ENCODE measurements at regions not wholly inside any gene's neighbourhood (a gene's known extent, or its start where the extent isn't known, plus 50 kb on each side); places are given as distances from the start of the nearest gene placed in this dataset.

DNA sequence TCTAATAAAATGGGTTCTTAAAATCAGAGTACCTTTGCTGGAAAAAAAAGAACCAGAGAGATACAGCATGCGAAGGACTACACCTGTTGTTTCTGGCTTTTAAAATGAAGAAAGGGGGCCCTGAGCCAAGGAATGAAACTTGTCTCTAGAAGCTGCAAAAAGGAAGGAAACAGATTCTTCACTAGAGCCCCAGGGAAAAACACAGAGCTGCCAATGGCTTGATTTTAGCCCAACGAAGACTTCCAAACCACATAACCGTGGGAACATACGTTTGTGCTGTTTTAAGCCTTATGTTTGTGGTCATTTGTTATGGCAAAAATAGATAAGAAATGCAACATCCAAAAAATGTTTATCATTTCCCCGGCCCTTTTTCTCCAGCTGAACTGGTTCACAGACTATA is 780.0 kb downstream of the SORCS1 start:
- Histone ChIP-seq H3K79me2 (ENCODE audit: control insufficient read depth, low read length) (no peaks in the 10 kb centered on the region), H3K4me3 (ENCODE audit: low read length) (no peak overlapping the region), H3K9me3 (ENCODE audit: control insufficient read depth, insufficient read depth, low read length) (no peaks in the 10 kb centered on the region; the same call in 1 of the 2 replicates), H3K4me1 (ENCODE audit: control insufficient read depth, low read length) (no peaks in the 10 kb centered on the region), H4K20me1 (ENCODE audit: control insufficient read depth, insufficient read depth, low read depth, low read length) (no peaks in the 10 kb centered on the region), H3K36me3 (ENCODE audit: control insufficient read depth, low read length) (no peaks in the 10 kb centered on the region), H3K27ac (ENCODE audit: low read depth, low read length) (no peak overlapping the region), H3K9me2 (replicated peaks; ENCODE audit: control insufficient read depth, low read length) (no peaks in the 10 kb centered on the region), H3K27me3 (ENCODE audit: control insufficient read depth, low read length) (no peaks in the 10 kb centered on the region), H3K4me2 (ENCODE audit: low read length) (no peak overlapping the region), H3F3A (ENCODE audit: control insufficient read depth, insufficient read depth) (no peaks in the 10 kb centered on the region)
- TF ChIP-seq, protein P1, sequence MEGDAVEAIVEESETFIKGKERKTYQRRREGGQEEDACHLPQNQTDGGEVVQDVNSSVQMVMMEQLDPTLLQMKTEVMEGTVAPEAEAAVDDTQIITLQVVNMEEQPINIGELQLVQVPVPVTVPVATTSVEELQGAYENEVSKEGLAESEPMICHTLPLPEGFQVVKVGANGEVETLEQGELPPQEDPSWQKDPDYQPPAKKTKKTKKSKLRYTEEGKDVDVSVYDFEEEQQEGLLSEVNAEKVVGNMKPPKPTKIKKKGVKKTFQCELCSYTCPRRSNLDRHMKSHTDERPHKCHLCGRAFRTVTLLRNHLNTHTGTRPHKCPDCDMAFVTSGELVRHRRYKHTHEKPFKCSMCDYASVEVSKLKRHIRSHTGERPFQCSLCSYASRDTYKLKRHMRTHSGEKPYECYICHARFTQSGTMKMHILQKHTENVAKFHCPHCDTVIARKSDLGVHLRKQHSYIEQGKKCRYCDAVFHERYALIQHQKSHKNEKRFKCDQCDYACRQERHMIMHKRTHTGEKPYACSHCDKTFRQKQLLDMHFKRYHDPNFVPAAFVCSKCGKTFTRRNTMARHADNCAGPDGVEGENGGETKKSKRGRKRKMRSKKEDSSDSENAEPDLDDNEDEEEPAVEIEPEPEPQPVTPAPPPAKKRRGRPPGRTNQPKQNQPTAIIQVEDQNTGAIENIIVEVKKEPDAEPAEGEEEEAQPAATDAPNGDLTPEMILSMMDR (IDR thresholded peaks at IDR 0.05; ENCODE audit: low read depth, low read length, poor library complexity, severe bottlenecking): no peak
- TF ChIP-seq EZH2phosphoT487 (IDR thresholded peaks at IDR 0.05; ENCODE audit: borderline replicate concordance, low read length): no peak

DNA sequence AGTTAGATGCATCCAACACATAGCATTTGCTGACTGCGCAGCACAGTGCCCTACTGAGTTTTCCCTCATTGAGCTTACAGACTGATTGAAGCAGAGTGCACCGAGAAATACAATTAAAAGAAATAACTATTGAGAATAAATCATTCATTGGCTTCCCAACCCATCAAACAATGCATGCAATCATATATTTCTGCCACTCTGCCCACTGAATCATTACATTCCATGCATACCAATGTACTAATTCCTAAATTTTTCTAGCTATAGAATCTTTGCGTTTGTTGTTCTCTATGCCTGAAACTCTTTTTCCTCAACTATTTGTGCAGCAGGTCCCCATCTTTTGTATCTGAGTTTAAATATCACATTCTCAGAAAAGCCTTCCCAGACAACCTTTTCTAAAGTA is 783.8 kb downstream of the SORCS1 start:
- Histone ChIP-seq H3F3A (ENCODE audit: control insufficient read depth, insufficient read depth) (no peaks in the 10 kb centered on the region), H3K4me1 (ENCODE audit: control insufficient read depth, low read length) (no peaks in the 10 kb centered on the region), H3K36me3 (ENCODE audit: control insufficient read depth, low read length) (no peaks in the 10 kb centered on the region), H3K4me3 (ENCODE audit: low read length) (no peak overlapping the region), H3K9me3 (ENCODE audit: control insufficient read depth, insufficient read depth, low read length) (no peaks in the 10 kb centered on the region; the same call in 1 of the 2 replicates), H3K79me2 (ENCODE audit: control insufficient read depth, low read length) (no peaks in the 10 kb centered on the region), H4K20me1 (ENCODE audit: control insufficient read depth, insufficient read depth, low read depth, low read length) (no peaks in the 10 kb centered on the region), H3K9me2 (replicated peaks; ENCODE audit: control insufficient read depth, low read length) (no peaks in the 10 kb centered on the region), H3K27me3 (ENCODE audit: control insufficient read depth, low read length) (no peaks in the 10 kb centered on the region), H3K4me2 (ENCODE audit: low read length) (no peak overlapping the region), H3K27ac (ENCODE audit: low read depth, low read length) (no peak overlapping the region)
- TF ChIP-seq EZH2phosphoT487 (IDR thresholded peaks at IDR 0.05; ENCODE audit: borderline replicate concordance, low read length): no peak
- TF ChIP-seq, protein P1 (IDR thresholded peaks at IDR 0.05; ENCODE audit: low read depth, low read length, poor library complexity, severe bottlenecking): no peak

DNA sequence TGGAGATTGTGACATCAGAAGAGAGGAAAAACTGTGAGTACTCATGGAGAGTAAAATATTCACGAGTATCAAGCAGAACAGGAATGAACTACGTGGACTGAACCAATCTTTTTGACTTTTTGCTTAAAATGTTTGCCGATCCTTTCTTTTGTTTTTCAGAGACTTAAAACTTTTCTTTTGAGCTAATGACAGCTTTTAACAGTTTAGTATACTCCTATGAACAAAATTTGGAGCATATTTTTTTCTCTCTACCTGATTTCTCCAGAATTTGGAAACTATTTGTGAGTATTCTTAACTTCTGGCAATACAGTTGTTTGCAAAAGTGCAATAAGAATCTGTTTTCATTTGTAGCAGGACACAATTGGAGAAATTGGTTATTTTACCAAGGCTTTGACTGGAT is 786.3 kb downstream of the SORCS1 start:
- Histone ChIP-seq H3K9me3 (ENCODE audit: control insufficient read depth, insufficient read depth, low read length) (no peaks in the 10 kb centered on the region; the same call in 1 of the 2 replicates), H3K36me3 (ENCODE audit: control insufficient read depth, low read length) (no peaks in the 10 kb centered on the region), H4K20me1 (ENCODE audit: control insufficient read depth, insufficient read depth, low read depth, low read length) (no peaks in the 10 kb centered on the region), H3K4me3 (ENCODE audit: low read length) (no peak overlapping the region), H3F3A (ENCODE audit: control insufficient read depth, insufficient read depth) (no peaks in the 10 kb centered on the region), H3K27me3 (ENCODE audit: control insufficient read depth, low read length) (no peaks in the 10 kb centered on the region), H3K4me1 (ENCODE audit: control insufficient read depth, low read length) (no peaks in the 10 kb centered on the region), H3K27ac (ENCODE audit: low read depth, low read length) (no peak overlapping the region), H3K9me2 (replicated peaks; ENCODE audit: control insufficient read depth, low read length) (no peaks in the 10 kb centered on the region), H3K79me2 (ENCODE audit: control insufficient read depth, low read length) (no peaks in the 10 kb centered on the region), H3K4me2 (ENCODE audit: low read length) (no peak overlapping the region)
- no peak for TF ChIP-seq EZH2phosphoT487 (IDR thresholded peaks at IDR 0.05; ENCODE audit: borderline replicate concordance, low read length)

DNA sequence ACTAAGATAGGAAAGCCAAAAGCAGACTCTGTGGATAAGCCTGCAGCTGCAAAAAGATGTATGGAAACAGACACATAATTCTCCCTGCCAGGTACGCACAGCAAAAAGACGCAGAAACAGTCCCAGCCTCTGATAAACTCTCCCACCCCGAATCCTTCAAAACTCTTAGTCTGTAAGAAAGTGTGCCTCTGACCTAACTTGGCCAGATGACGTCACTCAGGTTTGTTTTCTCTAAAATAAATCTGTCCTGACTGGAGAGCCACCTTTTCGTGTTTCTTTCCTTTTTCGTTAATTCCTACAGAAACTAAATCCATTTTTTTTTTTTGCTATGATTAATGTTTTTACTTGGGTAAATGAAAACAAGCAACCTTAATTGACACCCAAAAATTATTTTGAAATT is 793.8 kb downstream of the SORCS1 start:
- Histone ChIP-seq H3K4me3 (ENCODE audit: low read length) (no peak overlapping the region), H3F3A (ENCODE audit: control insufficient read depth, insufficient read depth) (no peaks in the 10 kb centered on the region), H4K20me1 (ENCODE audit: control insufficient read depth, insufficient read depth, low read depth, low read length) (no peaks in the 10 kb centered on the region), H3K27me3 (ENCODE audit: control insufficient read depth, low read length) (no peaks in the 10 kb centered on the region), H3K79me2 (ENCODE audit: control insufficient read depth, low read length) (no peaks in the 10 kb centered on the region), H3K4me1 (ENCODE audit: control insufficient read depth, low read length) (no peaks in the 10 kb centered on the region), H3K4me2 (ENCODE audit: low read length) (no peak overlapping the region), H3K9me3 (ENCODE audit: control insufficient read depth, insufficient read depth, low read length) (no peaks in the 10 kb centered on the region), H3K36me3 (ENCODE audit: control insufficient read depth, low read length) (no peaks in the 10 kb centered on the region), H3K27ac (ENCODE audit: low read depth, low read length) (no peak overlapping the region), H3K9me2 (replicated peaks; ENCODE audit: control insufficient read depth, low read length) (no peaks in the 10 kb centered on the region)
- TF ChIP-seq, protein P1 (IDR thresholded peaks at IDR 0.05; ENCODE audit: low read depth, low read length, poor library complexity, severe bottlenecking): no peak
- TF ChIP-seq EZH2phosphoT487 (IDR thresholded peaks at IDR 0.05; ENCODE audit: borderline replicate concordance, low read length): no peak
